Keratinocyte (primary cell): ENCODE measurements at regions not wholly inside any gene's neighbourhood (a gene's known extent, or its start where the extent isn't known, plus 50 kb on each side); places are given as distances from the start of the nearest gene placed in this dataset.

Experiments
- DNase-seq: peaks from one replicate; pipeline ENCODE4 v3.0.0-alpha.2; 2011; ENCODE audit warnings: low read depth, missing footprints, low spot score
- FAIRE-seq: peaks from 2 replicates; lab custom pipeline; 2011; peaks lifted over from hg19 to GRCh38; lab: Jason Lieb, UNC
- H2AFZ ChIP-seq: 2 replicates; pipeline ENCODE4 v1.6.0; 2012; ENCODE audit warnings: low read length, control low read depth, inconsistent platforms; ENCODE audit not compliant: control insufficient read depth
- H3K27ac ChIP-seq: 2 replicates; pipeline ENCODE4 v1.5.1; 2011; ENCODE audit warnings: low read length; ENCODE audit not compliant: control insufficient read depth, insufficient read depth
- H3K27me3 ChIP-seq: 3 replicates; pipeline ENCODE4 v1.6.0; 2011; ENCODE audit warnings: low read length; ENCODE audit not compliant: control insufficient read depth, insufficient read depth; ENCODE audit errors: extremely low read depth
- H3K36me3 ChIP-seq, 2 experiments: 2 replicates in 1 of 2; 3 replicates in 1 of 2; pipeline ENCODE4 v1.5.1; 2011; ENCODE audit warnings: low read length in 2 of 2, mild to moderate bottlenecking in 1 of 2; ENCODE audit not compliant: control insufficient read depth in 2 of 2, insufficient read depth in 2 of 2; ENCODE audit errors: extremely low read depth in 1 of 2
- H3K4me1 ChIP-seq: 3 replicates; pipeline ENCODE4 v1.5.1; 2011; ENCODE audit warnings: low read length; ENCODE audit not compliant: control insufficient read depth, insufficient read depth; ENCODE audit errors: extremely low read depth
- H3K4me2 ChIP-seq: 3 replicates; pipeline ENCODE4 v1.6.0; 2011; ENCODE audit warnings: low read depth, low read length; ENCODE audit not compliant: control insufficient read depth, insufficient read depth; ENCODE audit errors: extremely low read depth
- H3K4me3 ChIP-seq, 3 experiments: fragments of 200-600 bp in 1 of 3; sonication (generic) in 1 of 3; 2 replicates in 2 of 3; 3 replicates in 1 of 3; pipeline ENCODE4 v1.5.1; 2011 to 2016; ENCODE audit warnings: low read length in 3 of 3, mild to moderate bottlenecking in 3 of 3, control low read depth in 2 of 3, inconsistent platforms in 1 of 3, low read depth in 1 of 3, mixed read lengths in 1 of 3, mixed run types in 1 of 3, moderate library complexity in 1 of 3; ENCODE audit not compliant: control insufficient read depth in 2 of 3, insufficient read depth in 2 of 3; ENCODE audit errors: extremely low read depth in 1 of 3
- H3K79me2 ChIP-seq: 2 replicates; pipeline ENCODE4 v1.6.0; 2012; ENCODE audit warnings: low read length; ENCODE audit not compliant: control insufficient read depth, insufficient read depth
- H3K9ac ChIP-seq: 3 replicates; pipeline ENCODE4 v1.6.0; 2011; ENCODE audit warnings: low read length; ENCODE audit not compliant: control insufficient read depth, insufficient read depth; ENCODE audit errors: extremely low read depth
- H3K9me1 ChIP-seq: 3 replicates; pipeline ENCODE4 v1.6.0; 2011; ENCODE audit warnings: low read length; ENCODE audit not compliant: control insufficient read depth, insufficient read depth; ENCODE audit errors: extremely low read depth
- H3K9me3 ChIP-seq: 2 replicates; pipeline ENCODE4 v1.5.1; 2012; ENCODE audit warnings: low read depth, low read length; ENCODE audit not compliant: control insufficient read depth
- H4K20me1 ChIP-seq: 3 replicates; pipeline ENCODE4 v1.6.0; 2011; ENCODE audit warnings: low read length; ENCODE audit not compliant: control insufficient read depth, insufficient read depth; ENCODE audit errors: extremely low read depth
- EZH2 ChIP-seq: IDR thresholded peaks from one replicate; pipeline ENCODE4 v1.6.1; 2012; ENCODE audit warnings: inconsistent platforms, mild to moderate bottlenecking, low read length, moderate library complexity
- dilution Hi-C: fragments of 300-500 bp; cut with MboI; formaldehyde crosslinking; loops from one replicate; pipeline ENCODE4 v1.7.0; 2020; ENCODE audit warnings: low sequenced_read_pairs; ENCODE audit not compliant: extremely low pct_ligation_motif_present
- TF ChIP-seq, protein P1 (sequence below), 3 experiments: IDR thresholded peaks in 1 of 3; conservative IDR thresholded peaks in 1 of 3; optimal IDR thresholded peaks in 1 of 3; 2 replicates in 2 of 3; 3 replicates in 1 of 3; pipeline versions ENCODE3 to v1.5.1; 2011; ENCODE audit warnings: low read length in 3 of 3, mild to moderate bottlenecking in 3 of 3, moderate library complexity in 2 of 3, control low read depth in 1 of 3, inconsistent platforms in 1 of 3; ENCODE audit not compliant: insufficient read depth in 2 of 3; ENCODE audit errors: extremely low read depth in 1 of 3

GRCh38 chr6:14275493-14275851 lies 157.9 kb downstream of the CD83 start:
- Histone ChIP-seq H3K27me3 (no peaks in the 10 kb centered on the region), H3K4me1 (peaks cover 56% of the 10 kb centered on the region), H2AFZ (no peak overlapping the region), H3K79me2 (no peaks in the 10 kb centered on the region), H3K9me3 (peaks cover 10% of the 10 kb centered on the region), H4K20me1 (no peaks in the 10 kb centered on the region), H3K4me3 (no peak overlapping the region), H3K27ac (no peak overlapping the region), H3K9me1 (no peaks in the 10 kb centered on the region), H3K9ac (no peak overlapping the region), H3K4me2 (no peak overlapping the region), H3K36me3 (no peaks in the 10 kb centered on the region)
- no peak for TF ChIP-seq EZH2
- TF ChIP-seq, protein P1, sequence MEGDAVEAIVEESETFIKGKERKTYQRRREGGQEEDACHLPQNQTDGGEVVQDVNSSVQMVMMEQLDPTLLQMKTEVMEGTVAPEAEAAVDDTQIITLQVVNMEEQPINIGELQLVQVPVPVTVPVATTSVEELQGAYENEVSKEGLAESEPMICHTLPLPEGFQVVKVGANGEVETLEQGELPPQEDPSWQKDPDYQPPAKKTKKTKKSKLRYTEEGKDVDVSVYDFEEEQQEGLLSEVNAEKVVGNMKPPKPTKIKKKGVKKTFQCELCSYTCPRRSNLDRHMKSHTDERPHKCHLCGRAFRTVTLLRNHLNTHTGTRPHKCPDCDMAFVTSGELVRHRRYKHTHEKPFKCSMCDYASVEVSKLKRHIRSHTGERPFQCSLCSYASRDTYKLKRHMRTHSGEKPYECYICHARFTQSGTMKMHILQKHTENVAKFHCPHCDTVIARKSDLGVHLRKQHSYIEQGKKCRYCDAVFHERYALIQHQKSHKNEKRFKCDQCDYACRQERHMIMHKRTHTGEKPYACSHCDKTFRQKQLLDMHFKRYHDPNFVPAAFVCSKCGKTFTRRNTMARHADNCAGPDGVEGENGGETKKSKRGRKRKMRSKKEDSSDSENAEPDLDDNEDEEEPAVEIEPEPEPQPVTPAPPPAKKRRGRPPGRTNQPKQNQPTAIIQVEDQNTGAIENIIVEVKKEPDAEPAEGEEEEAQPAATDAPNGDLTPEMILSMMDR (optimal IDR thresholded peaks at IDR 0.05 in 1 of 3, IDR thresholded peaks at IDR 0.05 in 1 of 3, conservative IDR thresholded peaks at IDR 0.05 in 1 of 3; ENCODE audit: extremely low read depth in 1 of 3, insufficient read depth in 2 of 3, low read length in 3 of 3) = no peak
- dilution Hi-C loops = no loop called here
- FAIRE-seq = no peak
- no peak for DNase-seq

GRCh38 chr6:14276071-14276470 lies 158.5 kb downstream of the CD83 start:
- TF ChIP-seq, protein P1 (optimal IDR thresholded peaks at IDR 0.05 in 1 of 3, IDR thresholded peaks at IDR 0.05 in 1 of 3, conservative IDR thresholded peaks at IDR 0.05 in 1 of 3; ENCODE audit: extremely low read depth in 1 of 3, insufficient read depth in 2 of 3, low read length in 3 of 3) = no peak
- H3K36me3 ChIP-seq = no peaks in the 10 kb centered on the region
- dilution Hi-C loops = no loop called here
- peaks cover 10% of the 10 kb centered on the region for H3K9me3 ChIP-seq
- FAIRE-seq (no peak), DNase-seq (no peak)
- H3K4me1 ChIP-seq = peaks cover 52% of the 10 kb centered on the region
- no peak overlapping the region for H3K4me3 ChIP-seq
- H3K9ac ChIP-seq = no peak overlapping the region
- no peak overlapping the region for H3K4me2 ChIP-seq
- H2AFZ ChIP-seq = no peak overlapping the region
- no peaks in the 10 kb centered on the region for H3K79me2 ChIP-seq
- H3K27ac ChIP-seq = no peak overlapping the region
- no peaks in the 10 kb centered on the region for H3K27me3 ChIP-seq
- H4K20me1 ChIP-seq = no peaks in the 10 kb centered on the region
- H3K9me1 ChIP-seq = no peaks in the 10 kb centered on the region
